ENCODE measurements at regions not wholly inside any gene's neighbourhood (a gene's known extent, or its start where the extent isn't known, plus 50 kb on each side); places are given as distances from the start of the nearest gene placed in this dataset.

- H3K27me3 Mint-ChIP-seq (ENCODE audit: unreplicated experiment), result peaks cover 74% of the 10 kb centered on the region
- intact Hi-C loops (cut with micrococcal nuclease; ENCODE audit: unreplicated experiment), result no loop called here
- no TSS peak for BruUV-seq (replicated peaks)
- CTCF ChIA-PET, result no interaction called here
- TF ChIP-seq CTCF (IDR thresholded peaks at IDR 0.05; ENCODE audit: unreplicated experiment), result no peak
- no peak for DNase-seq
- peaks cover 13% of the 10 kb centered on the region for H3K4me1 Mint-ChIP-seq (ENCODE audit: low read depth, unreplicated experiment)
- H3K27ac Mint-ChIP-seq (ENCODE audit: unreplicated experiment), result no peak overlapping the region
- H3K9me3 Mint-ChIP-seq (ENCODE audit: low read depth, unreplicated experiment), result no peaks in the 10 kb centered on the region
- peaks cover 5% of the 10 kb centered on the region for H3K36me3 Mint-ChIP-seq (ENCODE audit: insufficient read depth, unreplicated experiment)
- H3K4me3 Mint-ChIP-seq (ENCODE audit: low read depth, unreplicated experiment), result no peak overlapping the region
Observed at GRCh38 chr9:126058591-126058990, 268.0 kb upstream of the MVB12B start.

- DNase-seq, result no peak
- TF ChIP-seq CTCF (IDR thresholded peaks at IDR 0.05; ENCODE audit: unreplicated experiment), result no peak
- CTCF ChIA-PET, result interaction anchor here (0.6 kb wide), 1 partner anchor 312 kb away, joined by 5 read pairs; no protein-coding TSS in a partner anchor
- Mint-ChIP-seq H3K4me3 (ENCODE audit: low read depth, unreplicated experiment) (no peak overlapping the region), H3K27ac (ENCODE audit: unreplicated experiment) (no peak overlapping the region), H3K4me1 (ENCODE audit: low read depth, unreplicated experiment) (no peaks in the 10 kb centered on the region), H3K27me3 (ENCODE audit: unreplicated experiment) (peaks cover 76% of the 10 kb centered on the region), H3K9me3 (ENCODE audit: low read depth, unreplicated experiment) (no peaks in the 10 kb centered on the region), H3K36me3 (ENCODE audit: insufficient read depth, unreplicated experiment) (no peaks in the 10 kb centered on the region)
- no TSS peak for BruUV-seq (replicated peaks)
- intact Hi-C loops (cut with micrococcal nuclease; ENCODE audit: unreplicated experiment), result no loop called here
Observed at GRCh38 chr9:126061575-126061974, 265.1 kb upstream of the MVB12B start.

- no peak overlapping the region for H3K4me3 Mint-ChIP-seq (ENCODE audit: low read depth, unreplicated experiment)
- intact Hi-C loops (cut with micrococcal nuclease; ENCODE audit: unreplicated experiment), result no loop called here
- H3K9me3 Mint-ChIP-seq (ENCODE audit: low read depth, unreplicated experiment), result no peaks in the 10 kb centered on the region
- no peaks in the 10 kb centered on the region for H3K4me1 Mint-ChIP-seq (ENCODE audit: low read depth, unreplicated experiment)
- no peak for TF ChIP-seq CTCF (IDR thresholded peaks at IDR 0.05; ENCODE audit: unreplicated experiment)
- peaks cover 79% of the 10 kb centered on the region for H3K27me3 Mint-ChIP-seq (ENCODE audit: unreplicated experiment)
- H3K27ac Mint-ChIP-seq (ENCODE audit: unreplicated experiment), result no peak overlapping the region
- CTCF ChIA-PET, result interaction anchor here (0.6 kb wide), 1 partner anchor 313 kb away, joined by 5 read pairs; no protein-coding TSS in a partner anchor
- DNase-seq, result no peak
- no TSS peak for BruUV-seq (replicated peaks)
- no peaks in the 10 kb centered on the region for H3K36me3 Mint-ChIP-seq (ENCODE audit: insufficient read depth, unreplicated experiment)
Observed at GRCh38 chr9:126062158-126062886, 264.3 kb upstream of the MVB12B start.

- no peak for TF ChIP-seq CTCF (IDR thresholded peaks at IDR 0.05; ENCODE audit: unreplicated experiment)
- BruUV-seq (replicated peaks), result no TSS peak
- intact Hi-C loops (cut with micrococcal nuclease; ENCODE audit: unreplicated experiment), result no loop called here
- peaks cover 79% of the 10 kb centered on the region for H3K27me3 Mint-ChIP-seq (ENCODE audit: unreplicated experiment)
- no peak overlapping the region for H3K4me3 Mint-ChIP-seq (ENCODE audit: low read depth, unreplicated experiment)
- no peaks in the 10 kb centered on the region for H3K4me1 Mint-ChIP-seq (ENCODE audit: low read depth, unreplicated experiment)
- no peaks in the 10 kb centered on the region for H3K36me3 Mint-ChIP-seq (ENCODE audit: insufficient read depth, unreplicated experiment)
- H3K27ac Mint-ChIP-seq (ENCODE audit: unreplicated experiment), result no peak overlapping the region
- no peak for DNase-seq
- H3K9me3 Mint-ChIP-seq (ENCODE audit: low read depth, unreplicated experiment), result no peaks in the 10 kb centered on the region
- CTCF ChIA-PET, result no interaction called here
Observed at GRCh38 chr9:126063326-126063725, 263.3 kb upstream of the MVB12B start.
